ENCODE measurements at regions not wholly inside any gene's neighbourhood (a gene's known extent, or its start where the extent isn't known, plus 50 kb on each side); places are given as distances from the start of the nearest gene placed in this dataset.
"Not testable (repeated sequence)": the region's sequence is repeated elsewhere in the genome, so short reads cannot be mapped to it uniquely, and the experiment has no call there.

DNA sequence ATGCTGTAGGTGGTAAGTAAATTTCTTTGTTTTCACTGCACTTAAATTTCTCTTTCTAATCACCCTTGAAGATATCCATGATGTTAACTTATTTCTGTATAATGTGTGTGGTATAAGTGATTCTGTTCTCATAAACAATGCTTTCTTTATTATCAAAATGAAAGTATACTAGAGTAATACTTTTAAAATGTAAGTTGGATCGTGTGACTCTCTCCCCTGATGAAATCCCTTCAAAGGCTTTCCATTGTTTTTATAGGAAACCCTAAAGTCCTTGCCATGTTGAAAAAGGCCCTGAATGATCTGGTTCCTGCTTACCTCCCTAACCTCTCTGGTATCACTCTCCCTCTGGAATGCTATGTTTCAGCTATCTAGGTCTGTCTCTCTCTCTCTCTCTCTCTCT is 191.1 kb upstream of the LHX8 start:
- Histone ChIP-seq H3K4me3 (ENCODE audit: low read depth, low read length) (no peak overlapping the region), H2AFZ (ENCODE audit: low read length, unreplicated experiment) (no peak overlapping the region), H3K79me2 (ENCODE audit: control insufficient read depth, insufficient read depth, low read length, unreplicated experiment) (no peaks in the 10 kb centered on the region), H3K36me3 (ENCODE audit: insufficient read depth, low read length) (no peaks in the 10 kb centered on the region), H3K27me3 (ENCODE audit: insufficient read depth, low read length) (no peaks in the 10 kb centered on the region), H3K27ac (ENCODE audit: low read depth, low read length) (no peak overlapping the region), H3K4me1 (ENCODE audit: control insufficient read depth, insufficient read depth, low read length, unreplicated experiment) (peaks cover 4% of the 10 kb centered on the region)

DNA sequence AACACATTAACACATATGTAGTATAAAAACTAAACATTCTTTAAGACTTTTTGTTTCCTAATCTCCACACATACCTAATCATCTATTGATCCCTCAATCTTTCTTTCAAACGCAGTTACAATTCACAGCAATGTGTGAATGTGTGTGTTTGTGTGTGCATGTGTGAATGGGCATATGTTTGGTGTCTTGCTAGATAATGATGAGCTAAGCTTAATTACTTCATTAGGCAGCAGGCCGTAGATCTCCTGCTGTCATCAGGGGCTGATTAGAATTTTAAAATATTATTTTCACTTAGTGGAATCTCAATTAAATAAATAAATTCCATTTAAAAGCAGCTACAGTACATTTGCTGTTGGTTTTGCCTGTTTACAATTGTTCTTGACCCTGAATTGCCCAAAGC is 187.8 kb upstream of the LHX8 start:
- no peaks in the 10 kb centered on the region for H3K27me3 ChIP-seq (ENCODE audit: insufficient read depth, low read length)
- no peak overlapping the region for H3K4me3 ChIP-seq (ENCODE audit: low read depth, low read length)
- H2AFZ ChIP-seq (ENCODE audit: low read length, unreplicated experiment) = no peak overlapping the region
- no peaks in the 10 kb centered on the region for H3K4me1 ChIP-seq (ENCODE audit: control insufficient read depth, insufficient read depth, low read length, unreplicated experiment)
- H3K79me2 ChIP-seq (ENCODE audit: control insufficient read depth, insufficient read depth, low read length, unreplicated experiment) = no peaks in the 10 kb centered on the region
- H3K27ac ChIP-seq (ENCODE audit: low read depth, low read length) = no peak overlapping the region
- H3K36me3 ChIP-seq (ENCODE audit: insufficient read depth, low read length) = no peaks in the 10 kb centered on the region

DNA sequence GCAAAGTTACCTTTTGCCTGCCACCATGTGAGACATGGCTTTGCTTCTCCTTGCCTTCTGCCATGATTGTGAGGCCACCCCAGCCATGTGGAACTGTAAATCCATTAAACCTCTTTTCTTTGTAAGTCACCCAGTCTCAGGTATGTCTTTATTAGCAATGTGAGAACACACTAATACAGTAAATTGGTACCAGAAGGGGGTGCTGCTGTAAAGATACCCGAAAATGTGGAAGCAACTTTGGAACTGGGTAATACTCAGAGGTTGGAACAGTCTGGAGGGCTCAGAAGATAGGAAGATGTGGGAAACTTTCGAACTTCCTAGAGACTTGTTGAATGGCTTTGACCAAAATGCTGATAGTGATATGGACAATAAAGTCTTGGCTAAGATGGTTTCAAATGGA is 184.8 kb upstream of the LHX8 start:
- not testable (repeated sequence) for H3K4me3 ChIP-seq (ENCODE audit: low read depth, low read length); H3K4me1 ChIP-seq (ENCODE audit: control insufficient read depth, insufficient read depth, low read length, unreplicated experiment); H3K79me2 ChIP-seq (ENCODE audit: control insufficient read depth, insufficient read depth, low read length, unreplicated experiment); H3K27ac ChIP-seq (ENCODE audit: low read depth, low read length); H3K36me3 ChIP-seq (ENCODE audit: insufficient read depth, low read length); H3K27me3 ChIP-seq (ENCODE audit: insufficient read depth, low read length); H2AFZ ChIP-seq (ENCODE audit: low read length, unreplicated experiment)

DNA sequence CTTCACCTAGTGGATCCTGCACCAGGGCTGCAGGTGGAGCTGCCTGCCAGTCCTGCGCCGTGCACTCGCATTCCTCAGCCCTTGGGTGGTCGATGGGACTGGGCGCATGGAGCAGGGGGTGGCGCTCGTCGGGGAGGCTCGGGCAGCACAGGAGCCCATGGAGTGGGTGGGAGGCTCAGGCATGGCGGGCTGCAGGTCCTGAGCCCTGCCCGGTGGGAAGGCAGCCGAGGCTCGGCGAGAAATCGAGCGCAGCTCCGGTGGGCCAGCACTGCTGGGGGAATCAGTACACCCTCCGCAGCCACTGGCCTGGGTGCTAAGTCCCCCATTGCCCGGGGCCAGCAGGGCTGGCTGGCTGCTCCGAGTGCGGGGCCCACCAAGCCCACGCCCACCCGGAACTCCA is 182.2 kb upstream of the LHX8 start:
- H3K4me1 ChIP-seq (ENCODE audit: control insufficient read depth, insufficient read depth, low read length, unreplicated experiment); H3K27ac ChIP-seq (ENCODE audit: low read depth, low read length); H2AFZ ChIP-seq (ENCODE audit: low read length, unreplicated experiment); H3K27me3 ChIP-seq (ENCODE audit: insufficient read depth, low read length); H3K36me3 ChIP-seq (ENCODE audit: insufficient read depth, low read length); H3K4me3 ChIP-seq (ENCODE audit: low read depth, low read length); H3K79me2 ChIP-seq (ENCODE audit: control insufficient read depth, insufficient read depth, low read length, unreplicated experiment): not testable (repeated sequence)

DNA sequence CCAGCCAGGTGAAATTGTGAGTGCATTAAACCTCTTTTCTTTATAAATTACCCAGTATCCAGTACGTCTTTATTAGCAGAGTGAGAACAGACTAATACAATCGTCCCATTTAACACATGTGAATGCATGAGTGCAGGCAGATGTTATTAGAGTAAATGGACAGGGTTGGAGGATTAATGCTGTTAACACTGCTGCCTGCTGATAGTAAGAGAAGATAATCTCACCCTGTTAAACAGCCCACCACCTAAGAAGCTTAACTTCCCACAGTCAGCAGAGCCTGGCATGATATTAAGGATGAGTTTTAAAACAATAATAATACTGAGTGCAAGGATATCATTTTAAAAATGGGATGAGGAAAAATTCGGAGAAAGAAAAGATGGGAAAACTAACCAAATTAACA is 181.4 kb upstream of the LHX8 start:
- H3K27ac ChIP-seq (ENCODE audit: low read depth, low read length) = no peak overlapping the region
- no peaks in the 10 kb centered on the region for H3K4me1 ChIP-seq (ENCODE audit: control insufficient read depth, insufficient read depth, low read length, unreplicated experiment)
- no peaks in the 10 kb centered on the region for H3K36me3 ChIP-seq (ENCODE audit: insufficient read depth, low read length)
- no peak overlapping the region for H2AFZ ChIP-seq (ENCODE audit: low read length, unreplicated experiment)
- H3K79me2 ChIP-seq (ENCODE audit: control insufficient read depth, insufficient read depth, low read length, unreplicated experiment) = no peaks in the 10 kb centered on the region
- no peak overlapping the region for H3K4me3 ChIP-seq (ENCODE audit: low read depth, low read length)
- H3K27me3 ChIP-seq (ENCODE audit: insufficient read depth, low read length) = no peaks in the 10 kb centered on the region

DNA sequence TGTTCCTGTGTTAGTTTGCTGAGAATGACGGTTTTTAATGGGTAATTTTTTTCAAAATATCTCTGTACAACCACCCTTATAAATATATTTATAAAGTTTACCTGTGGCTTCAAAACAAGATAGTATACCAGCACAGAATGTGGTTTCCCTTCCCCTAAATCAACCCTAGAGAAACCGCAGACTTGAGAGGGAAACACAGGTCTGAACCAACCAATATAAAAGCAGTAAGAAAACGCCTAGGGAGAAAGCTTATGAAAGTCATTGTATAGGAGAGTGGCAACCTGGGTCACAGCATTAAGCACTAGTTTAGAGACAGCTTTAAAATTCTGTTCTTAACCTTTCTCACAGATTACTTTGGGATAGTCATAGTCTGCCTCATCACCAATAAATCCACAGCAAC is 180.6 kb upstream of the LHX8 start:
- Histone ChIP-seq H3K27ac (ENCODE audit: low read depth, low read length) (no peak overlapping the region), H3K4me1 (ENCODE audit: control insufficient read depth, insufficient read depth, low read length, unreplicated experiment) (no peaks in the 10 kb centered on the region), H3K79me2 (ENCODE audit: control insufficient read depth, insufficient read depth, low read length, unreplicated experiment) (no peaks in the 10 kb centered on the region), H2AFZ (ENCODE audit: low read length, unreplicated experiment) (no peak overlapping the region), H3K4me3 (ENCODE audit: low read depth, low read length) (no peak overlapping the region), H3K36me3 (ENCODE audit: insufficient read depth, low read length) (no peaks in the 10 kb centered on the region), H3K27me3 (ENCODE audit: insufficient read depth, low read length) (no peaks in the 10 kb centered on the region)

DNA sequence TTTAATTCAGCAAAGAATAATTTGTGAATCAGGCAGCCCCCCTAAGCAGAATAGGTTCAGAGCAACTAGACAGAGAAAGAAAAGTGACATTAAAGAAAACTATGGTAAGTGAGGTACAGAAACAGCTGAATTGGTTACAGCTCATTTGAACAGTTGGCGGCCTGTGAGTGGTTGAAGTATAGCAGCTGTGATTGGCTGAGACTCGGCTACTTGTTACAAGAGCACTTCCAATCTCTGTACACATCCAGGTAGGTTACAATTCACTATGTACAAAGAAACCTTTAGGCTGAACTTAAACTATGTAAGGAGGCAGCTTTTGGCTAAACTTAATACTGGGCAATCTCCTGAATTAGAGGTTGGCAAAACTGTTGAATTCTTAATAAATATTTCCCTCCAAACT is 171.1 kb upstream of the LHX8 start:
- no peaks in the 10 kb centered on the region for H3K4me1 ChIP-seq (ENCODE audit: control insufficient read depth, insufficient read depth, low read length, unreplicated experiment)
- no peaks in the 10 kb centered on the region for H3K79me2 ChIP-seq (ENCODE audit: control insufficient read depth, insufficient read depth, low read length, unreplicated experiment)
- H3K4me3 ChIP-seq (ENCODE audit: low read depth, low read length) = no peak overlapping the region
- no peak overlapping the region for H3K27ac ChIP-seq (ENCODE audit: low read depth, low read length)
- H2AFZ ChIP-seq (ENCODE audit: low read length, unreplicated experiment) = no peak overlapping the region
- H3K27me3 ChIP-seq (ENCODE audit: insufficient read depth, low read length) = no peaks in the 10 kb centered on the region
- H3K36me3 ChIP-seq (ENCODE audit: insufficient read depth, low read length) = no peaks in the 10 kb centered on the region

DNA sequence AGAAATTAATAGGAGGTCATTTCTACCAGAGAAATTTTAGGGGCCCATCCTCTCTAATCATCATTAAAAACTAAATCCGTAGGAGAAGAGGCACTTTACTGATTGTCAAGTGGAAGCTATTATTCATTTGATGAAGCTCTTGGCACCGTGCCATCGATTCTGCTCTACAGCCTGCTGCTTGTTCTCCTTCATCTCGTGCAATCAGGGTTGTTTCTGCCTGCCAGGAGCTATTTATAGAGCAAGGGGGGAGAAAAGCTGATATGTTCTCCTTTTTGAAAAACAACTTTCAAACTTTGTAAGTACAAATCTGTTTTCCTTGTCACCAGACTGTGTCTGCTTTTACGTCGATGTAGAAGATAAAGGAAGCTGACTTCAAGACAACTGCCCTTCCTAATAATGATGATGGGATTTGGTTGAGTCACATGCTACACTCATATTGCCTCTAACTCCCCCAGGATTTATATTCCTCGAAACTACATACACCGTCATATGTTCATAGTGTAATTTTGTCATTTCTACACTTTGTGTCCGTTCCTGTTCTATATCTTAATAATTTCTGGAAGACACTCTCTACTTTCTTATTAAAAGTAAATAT is 169.6 kb upstream of the LHX8 start:
- Histone ChIP-seq H3K4me1 (ENCODE audit: control insufficient read depth, insufficient read depth, low read length, unreplicated experiment) (no peaks in the 10 kb centered on the region), H3K27ac (ENCODE audit: low read depth, low read length) (no peak overlapping the region), H3K27me3 (ENCODE audit: insufficient read depth, low read length) (no peaks in the 10 kb centered on the region), H3K36me3 (ENCODE audit: insufficient read depth, low read length) (no peaks in the 10 kb centered on the region), H2AFZ (ENCODE audit: low read length, unreplicated experiment) (no peak overlapping the region), H3K4me3 (ENCODE audit: low read depth, low read length) (no peak overlapping the region), H3K79me2 (ENCODE audit: control insufficient read depth, insufficient read depth, low read length, unreplicated experiment) (no peaks in the 10 kb centered on the region)

DNA sequence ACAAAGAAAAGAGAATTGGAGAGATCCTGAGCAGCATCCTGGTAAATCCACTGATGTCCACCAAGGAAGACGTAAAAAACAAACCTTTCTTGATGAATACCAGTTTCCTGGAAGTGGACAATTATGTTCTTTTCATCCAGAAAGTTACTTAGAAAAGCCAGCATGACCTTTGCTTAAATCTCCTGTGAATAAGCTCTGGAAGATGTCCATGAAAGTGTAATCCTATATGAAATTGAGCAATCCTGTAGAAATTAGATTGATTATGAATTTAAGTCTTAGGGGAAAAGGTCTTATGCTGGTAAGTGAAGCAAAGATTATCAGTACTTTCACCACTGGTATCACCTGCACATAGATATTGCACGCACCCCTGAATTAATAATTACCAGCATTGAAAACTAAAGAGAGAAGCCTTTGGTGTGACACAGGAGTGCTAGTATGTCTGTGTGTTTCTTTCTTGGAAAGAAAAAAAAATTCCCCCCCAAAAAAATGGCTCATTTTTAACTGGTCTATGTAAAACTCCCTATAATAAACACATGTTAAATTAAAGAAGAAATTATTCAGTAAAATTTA is 164.5 kb upstream of the LHX8 start:
- no peaks in the 10 kb centered on the region for H3K27me3 ChIP-seq (ENCODE audit: insufficient read depth, low read length)

DNA sequence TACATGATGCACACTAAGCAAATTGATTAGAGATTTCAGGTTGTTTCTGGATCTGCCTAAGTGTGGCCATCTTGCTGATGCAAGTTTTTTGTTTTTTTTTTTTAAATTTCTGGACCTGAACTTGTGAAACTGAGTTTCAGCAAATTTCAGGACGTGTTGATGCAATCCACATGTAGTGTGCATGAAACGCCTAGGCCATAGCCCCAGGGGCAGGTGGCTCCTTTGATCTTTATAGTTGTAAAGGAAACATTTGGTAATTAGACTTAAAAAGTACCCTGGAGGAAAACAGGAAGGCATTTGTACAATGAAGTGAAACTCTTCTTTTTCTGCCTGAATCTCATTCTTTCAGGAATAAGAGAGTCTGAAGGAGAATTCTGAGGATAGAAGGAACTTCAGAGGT is 162.2 kb upstream of the LHX8 start:
- H3K27ac ChIP-seq (ENCODE audit: low read depth, low read length) = no peak overlapping the region
- H2AFZ ChIP-seq (ENCODE audit: low read length, unreplicated experiment) = no peak overlapping the region
- no peak overlapping the region for H3K4me3 ChIP-seq (ENCODE audit: low read depth, low read length)
- H3K27me3 ChIP-seq (ENCODE audit: insufficient read depth, low read length) = no peaks in the 10 kb centered on the region
- H3K4me1 ChIP-seq (ENCODE audit: control insufficient read depth, insufficient read depth, low read length, unreplicated experiment) = no peaks in the 10 kb centered on the region
- no peaks in the 10 kb centered on the region for H3K79me2 ChIP-seq (ENCODE audit: control insufficient read depth, insufficient read depth, low read length, unreplicated experiment)
- H3K36me3 ChIP-seq (ENCODE audit: insufficient read depth, low read length) = no peaks in the 10 kb centered on the region

More for the DNA sequence above, 164.5 kb upstream of the LHX8 start:
- H2AFZ ChIP-seq (ENCODE audit: low read length, unreplicated experiment) = no peak overlapping the region
- H3K4me1 ChIP-seq (ENCODE audit: control insufficient read depth, insufficient read depth, low read length, unreplicated experiment) = no peaks in the 10 kb centered on the region
- H3K27ac ChIP-seq (ENCODE audit: low read depth, low read length) = no peak overlapping the region
- H3K36me3 ChIP-seq (ENCODE audit: insufficient read depth, low read length) = no peaks in the 10 kb centered on the region
- no peak overlapping the region for H3K4me3 ChIP-seq (ENCODE audit: low read depth, low read length)
- no peaks in the 10 kb centered on the region for H3K79me2 ChIP-seq (ENCODE audit: control insufficient read depth, insufficient read depth, low read length, unreplicated experiment)

DNA sequence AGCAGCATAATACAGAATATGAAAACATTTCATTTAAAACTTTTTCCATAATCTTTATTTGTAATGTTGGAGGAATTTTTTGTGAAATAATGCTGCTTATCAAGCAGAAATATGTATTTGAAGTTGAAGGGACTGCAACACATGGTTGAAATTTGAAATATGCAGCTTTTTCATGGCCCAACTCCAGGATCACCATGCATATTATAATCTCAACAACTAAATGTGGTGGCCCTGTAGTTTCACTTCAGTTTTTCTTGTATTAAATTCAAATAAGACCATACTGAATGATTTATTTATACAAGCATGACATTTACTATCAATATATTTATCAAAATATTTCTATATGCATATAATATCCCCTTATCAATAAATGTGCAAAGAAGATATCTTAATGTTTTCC is 157.7 kb upstream of the LHX8 start:
- no peak overlapping the region for H2AFZ ChIP-seq (ENCODE audit: low read length, unreplicated experiment)
- no peak overlapping the region for H3K27ac ChIP-seq (ENCODE audit: low read depth, low read length)
- H3K4me3 ChIP-seq (ENCODE audit: low read depth, low read length) = no peak overlapping the region
- no peaks in the 10 kb centered on the region for H3K27me3 ChIP-seq (ENCODE audit: insufficient read depth, low read length)
- H3K4me1 ChIP-seq (ENCODE audit: control insufficient read depth, insufficient read depth, low read length, unreplicated experiment) = no peaks in the 10 kb centered on the region
- H3K79me2 ChIP-seq (ENCODE audit: control insufficient read depth, insufficient read depth, low read length, unreplicated experiment) = no peaks in the 10 kb centered on the region
- no peaks in the 10 kb centered on the region for H3K36me3 ChIP-seq (ENCODE audit: insufficient read depth, low read length)

Measured in ACC112 (cell line).